ENCODE measurements at regions not wholly inside any gene's neighbourhood (a gene's known extent, or its start where the extent isn't known, plus 50 kb on each side); places are given as distances from the start of the nearest gene placed in this dataset.

GRCh38 chr1:190588424-190588823 lies 110.8 kb upstream of the BRINP3 start:
- TF ChIP-seq MAX (IDR thresholded peaks at IDR 0.05; ENCODE audit: low read depth, low read length) (no peak), CTCF (IDR thresholded peaks at IDR 0.05; ENCODE audit: low read depth, low read length) (no peak), POLR2A (IDR thresholded peaks at IDR 0.05; ENCODE audit: extremely low read depth, insufficient read length) (no peak), MYC (IDR thresholded peaks at IDR 0.05; ENCODE audit: low read depth, low read length) (no peak)

Measured in NB4 (cell line).